Cardiac fibroblast (primary cell): ENCODE measurements at regions not wholly inside any gene's neighbourhood (a gene's known extent, or its start where the extent isn't known, plus 50 kb on each side); places are given as distances from the start of the nearest gene placed in this dataset.
A peak's percentile ranks its signal among the peaks of the same experiment; 100 is the strongest.

Experiments used
- DNase-seq, 2 donors: peaks; one replicate each; pipeline versions ENCODE4 v3.0.0 to v3.0.0-alpha.2; 2010; ENCODE audit warnings: low read depth in 2 of 2
- H3K4me3 ChIP-seq, 2 donors: replicated peaks in 1 of 2; 1 replicate in 1 of 2; 2 replicates in 1 of 2; pipeline ENCODE4 v1.5.1; 2011; ENCODE audit warnings: low read depth in 2 of 2, low read length in 2 of 2, mild to moderate bottlenecking in 2 of 2, moderate library complexity in 1 of 2
- TF ChIP-seq, protein P1 (sequence below): IDR thresholded peaks from one replicate; pipeline ENCODE4 v1.5.1; 2011; ENCODE audit warnings: low read depth, mild to moderate bottlenecking, low read length, inconsistent platforms

DNA sequence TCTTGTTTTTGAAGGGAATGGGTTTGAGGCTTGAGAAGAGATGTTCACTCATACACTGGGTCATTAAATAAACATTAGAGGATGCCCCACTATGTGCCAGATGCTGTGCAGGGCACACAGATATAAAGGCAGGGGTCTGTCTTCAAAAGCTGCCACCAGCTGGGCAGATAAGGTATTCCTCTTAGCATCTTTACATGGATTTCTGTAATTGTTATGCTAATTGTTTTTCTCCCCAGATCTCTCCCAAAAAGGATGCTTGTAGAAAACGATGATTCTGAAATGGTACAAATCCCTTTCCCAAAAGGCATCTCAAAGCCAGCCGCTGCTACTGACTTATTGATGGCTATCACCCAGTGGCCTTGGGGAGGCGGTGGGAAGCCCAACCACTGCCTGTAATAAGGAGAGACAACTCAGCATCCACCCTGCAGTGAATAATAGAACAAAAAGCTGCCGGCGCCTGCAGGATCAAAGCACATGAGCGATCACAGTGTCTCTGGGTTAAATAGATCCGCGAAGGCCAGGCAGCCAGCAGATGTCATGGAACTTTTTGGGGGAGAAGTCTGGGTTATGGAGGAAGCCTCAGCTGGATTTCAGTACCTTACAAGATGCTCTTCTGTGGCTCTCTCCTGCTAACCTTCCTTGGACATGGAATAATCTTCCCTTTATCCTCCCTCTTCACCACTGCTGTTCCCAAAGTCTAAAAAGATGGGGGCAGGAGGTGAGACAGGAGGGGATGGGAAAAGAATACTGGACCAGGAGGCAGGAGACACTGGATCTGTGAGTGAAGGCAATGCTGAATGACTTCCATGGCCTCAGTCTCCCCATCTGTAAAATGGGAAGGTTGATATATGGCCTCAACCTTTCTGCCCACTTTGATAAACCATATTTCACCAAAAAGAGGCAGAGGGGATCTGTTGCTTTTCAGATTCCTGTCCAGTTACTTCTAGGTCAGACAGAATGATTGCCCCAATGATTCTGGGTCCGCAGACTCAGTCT, 54.8 kb upstream of the CD34 start:
- no peak overlapping the region for H3K4me3 ChIP-seq
- TF ChIP-seq, protein P1, sequence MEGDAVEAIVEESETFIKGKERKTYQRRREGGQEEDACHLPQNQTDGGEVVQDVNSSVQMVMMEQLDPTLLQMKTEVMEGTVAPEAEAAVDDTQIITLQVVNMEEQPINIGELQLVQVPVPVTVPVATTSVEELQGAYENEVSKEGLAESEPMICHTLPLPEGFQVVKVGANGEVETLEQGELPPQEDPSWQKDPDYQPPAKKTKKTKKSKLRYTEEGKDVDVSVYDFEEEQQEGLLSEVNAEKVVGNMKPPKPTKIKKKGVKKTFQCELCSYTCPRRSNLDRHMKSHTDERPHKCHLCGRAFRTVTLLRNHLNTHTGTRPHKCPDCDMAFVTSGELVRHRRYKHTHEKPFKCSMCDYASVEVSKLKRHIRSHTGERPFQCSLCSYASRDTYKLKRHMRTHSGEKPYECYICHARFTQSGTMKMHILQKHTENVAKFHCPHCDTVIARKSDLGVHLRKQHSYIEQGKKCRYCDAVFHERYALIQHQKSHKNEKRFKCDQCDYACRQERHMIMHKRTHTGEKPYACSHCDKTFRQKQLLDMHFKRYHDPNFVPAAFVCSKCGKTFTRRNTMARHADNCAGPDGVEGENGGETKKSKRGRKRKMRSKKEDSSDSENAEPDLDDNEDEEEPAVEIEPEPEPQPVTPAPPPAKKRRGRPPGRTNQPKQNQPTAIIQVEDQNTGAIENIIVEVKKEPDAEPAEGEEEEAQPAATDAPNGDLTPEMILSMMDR: no peak

DNA sequence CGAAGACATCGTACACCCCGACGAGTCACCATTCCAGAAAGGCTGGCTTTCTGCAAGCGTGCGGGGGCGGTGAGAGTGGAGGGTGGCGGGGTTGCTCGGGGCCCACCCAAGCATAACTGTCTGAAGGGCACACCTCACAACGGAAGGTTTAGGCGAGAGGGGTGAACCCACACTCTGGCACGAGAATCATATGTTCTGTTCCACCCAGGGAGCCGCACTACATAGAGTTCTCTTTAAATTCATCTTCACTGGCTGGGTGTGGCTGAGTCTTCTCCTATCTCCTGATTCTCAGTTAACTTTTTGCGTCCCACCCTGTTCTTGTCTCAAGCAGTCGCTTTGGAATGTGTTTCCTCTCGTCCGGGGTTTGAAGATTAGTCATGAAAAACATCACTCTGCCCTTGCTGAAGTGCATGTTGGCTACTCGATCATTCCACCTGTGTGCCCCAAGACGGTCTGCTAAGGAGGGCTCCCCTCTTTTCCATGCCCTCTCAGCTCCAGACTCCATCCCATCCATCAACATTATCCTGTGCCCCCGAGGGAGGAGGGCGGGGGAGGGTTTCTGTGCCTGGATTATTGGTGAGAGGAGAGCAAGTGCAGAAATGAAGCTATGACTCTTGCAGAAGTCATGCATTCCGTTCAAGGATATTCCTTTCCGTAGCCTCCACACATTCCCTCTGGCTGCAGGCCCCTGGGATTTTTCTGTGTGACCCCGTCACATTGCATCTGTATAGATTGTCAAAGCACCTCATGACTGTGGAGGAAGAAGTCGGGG, 53.5 kb upstream of the CD34 start:
- H3K4me3 ChIP-seq: peak overlapping the region in 1 of 2 donors; percentile 40
- DNase-seq: peak; percentile 42 to 76
- TF ChIP-seq, protein P1: no peak

More for the DNA sequence above, 54.8 kb upstream of the CD34 start:
- DNase-seq: no peak

DNA sequence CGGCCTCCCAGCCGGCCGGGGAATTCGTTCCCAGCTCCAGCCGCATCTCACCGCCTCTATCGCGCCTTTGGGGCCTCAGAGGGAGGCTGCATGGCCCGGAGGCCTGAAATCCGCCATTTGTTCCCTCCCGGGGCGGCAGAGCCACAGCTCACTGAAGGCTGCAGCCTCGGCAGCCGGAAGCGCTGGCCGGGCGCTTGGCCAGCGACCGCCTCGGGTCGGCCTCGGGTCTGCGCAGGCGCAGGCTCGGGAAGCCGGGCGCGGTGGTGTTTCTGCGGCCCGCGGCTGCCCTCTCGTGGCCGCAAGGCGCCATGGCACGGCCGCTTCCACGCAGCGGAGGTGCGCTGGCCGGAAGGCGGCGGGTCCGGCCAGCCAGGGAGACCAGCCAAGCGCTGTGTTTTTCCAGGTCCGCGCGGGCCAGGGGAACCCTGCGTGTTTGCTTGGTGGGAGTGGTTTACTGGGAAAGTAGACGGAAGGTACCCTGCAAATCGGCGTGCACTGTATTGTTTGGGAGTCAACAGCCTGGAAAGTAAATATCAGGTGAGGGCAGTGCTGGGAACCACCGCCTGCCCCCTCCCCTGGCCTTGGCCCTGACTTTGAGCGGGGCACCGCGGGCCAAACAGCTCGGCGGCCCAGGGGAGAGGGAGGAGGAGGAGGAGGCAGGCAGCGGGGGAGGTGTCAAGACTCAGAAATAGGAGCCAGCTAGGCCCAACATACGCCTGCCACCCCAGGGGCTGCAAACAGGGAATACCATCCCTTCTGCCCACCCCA, 52.7 kb upstream of the CD34 start:
- peak overlapping the region; percentile 40 to 49 for H3K4me3 ChIP-seq
- DNase-seq: peak; percentile 85 to 90
- TF ChIP-seq, protein P1: peak; percentile 57

DNA sequence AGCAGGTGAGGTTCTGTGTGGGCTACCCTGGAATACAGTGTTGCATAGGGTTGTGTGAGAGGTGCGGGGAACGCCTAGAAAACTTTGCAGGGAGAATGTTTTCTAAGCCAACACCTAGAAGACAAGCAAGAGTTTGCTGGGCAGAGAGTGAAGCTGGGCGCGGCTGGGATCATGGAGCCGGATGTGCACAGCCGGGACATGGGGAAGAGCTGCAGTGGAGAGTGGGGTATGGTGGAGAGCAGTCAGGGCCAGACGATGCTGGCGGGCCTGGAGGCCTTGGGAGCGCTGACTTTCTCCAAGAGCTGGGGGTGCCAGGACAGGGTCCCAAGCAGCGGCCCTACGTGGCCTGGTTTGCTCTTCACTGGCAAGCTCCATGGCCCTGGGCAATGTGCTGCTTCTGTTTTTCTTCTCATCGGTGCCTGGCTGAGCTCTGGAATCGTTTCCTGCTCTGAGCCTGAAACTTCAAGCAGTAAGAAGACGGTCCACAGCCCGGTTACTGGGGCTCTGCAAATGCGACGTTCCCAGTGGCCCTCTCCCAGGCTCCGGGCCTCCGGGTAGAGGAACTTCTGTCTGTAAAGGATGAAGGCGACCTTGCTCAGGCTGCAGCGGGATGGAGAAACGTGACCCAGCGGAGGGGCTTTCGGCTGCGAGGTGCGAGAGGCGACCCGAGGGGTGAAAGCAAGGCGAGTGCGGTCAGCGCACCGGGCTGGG, 51.9 kb upstream of the CD34 start:
- peak overlapping the region; percentile 40 to 49 for H3K4me3 ChIP-seq
- TF ChIP-seq, protein P1: no peak
- peak; percentile 48 to 54 for DNase-seq
